ENCODE measurements at regions not wholly inside any gene's neighbourhood (a gene's known extent, or its start where the extent isn't known, plus 50 kb on each side); places are given as distances from the start of the nearest gene placed in this dataset.

- no peak for TF ChIP-seq GATA2 (IDR thresholded peaks at IDR 0.05; ENCODE audit: low read depth, low read length)
- TF ChIP-seq GATA3 (IDR thresholded peaks at IDR 0.05; ENCODE audit: low read depth, low read length) = no peak
Observed at GRCh38 chr10:33086100-33086499, 128.1 kb upstream of the ITGB1 start.

Data from SH-SY5Y (cell line).